IMR-90 (cell line): ENCODE measurements at regions not wholly inside any gene's neighbourhood (a gene's known extent, or its start where the extent isn't known, plus 50 kb on each side); places are given as distances from the start of the nearest gene placed in this dataset.

ENCODE experiments used
- BHLHE40 ChIP-seq: fragments of 150-350 bp; IDR thresholded peaks from 2 replicates; pipeline ENCODE4 v1.6.1; 2016; ENCODE audit warnings: mild to moderate bottlenecking, low read depth, low read length
- CTCF ChIP-seq: conservative IDR thresholded peaks from 2 replicates; pipeline ENCODE4 v1.5.1; 2012; ENCODE audit warnings: mild to moderate bottlenecking, low read depth, low read length, improper control_type of control experiment
- MAZ ChIP-seq: IDR thresholded peaks from 2 replicates; pipeline ENCODE4 v1.6.1; 2012; ENCODE audit warnings: low read depth, mild to moderate bottlenecking, low read length, improper control_type of control experiment, moderate library complexity, borderline replicate concordance
- NFE2L2 ChIP-seq: fragments of 150-350 bp; IDR thresholded peaks from 2 replicates; pipeline ENCODE4 v1.6.1; 2016; ENCODE audit warnings: low read depth, mild to moderate bottlenecking, low read length
- POLR2A ChIP-seq: IDR thresholded peaks from 2 replicates; pipeline ENCODE4 v1.6.1; 2012; ENCODE audit warnings: mild to moderate bottlenecking, low read depth, low read length
- RCOR1 ChIP-seq: IDR thresholded peaks from 2 replicates; pipeline ENCODE4 v1.6.1; 2012; ENCODE audit warnings: mild to moderate bottlenecking, low read length, improper control_type of control experiment; ENCODE audit not compliant: insufficient replicate concordance
- RFX5 ChIP-seq: IDR thresholded peaks from 2 replicates; pipeline ENCODE4 v1.8.0; 2012; ENCODE audit warnings: low read depth, mild to moderate bottlenecking, low read length, moderate library complexity
- SMC3 ChIP-seq: fragments of 150-350 bp; IDR thresholded peaks from 2 replicates; pipeline ENCODE4 v1.6.1; 2016; ENCODE audit warnings: low read depth, mild to moderate bottlenecking, antibody characterized with exemption, low read length, moderate library complexity
- USF2 ChIP-seq: fragments of 150-350 bp; IDR thresholded peaks from 2 replicates; pipeline ENCODE4 v1.6.1; 2017; ENCODE audit warnings: mild to moderate bottlenecking, antibody characterized with exemption, low read length, low read depth

- TF ChIP-seq CTCF (no peak), POLR2A (no peak), NFE2L2 (no peak), USF2 (no peak), RFX5 (no peak), BHLHE40 (no peak), MAZ (no peak), SMC3 (no peak), RCOR1 (no peak)
These were observed 343.2 kb upstream of the ZP4 start for GRCh38 chr1:238233966-238234365.
